GM12878 (cell line): ENCODE measurements at regions not wholly inside any gene's neighbourhood (a gene's known extent, or its start where the extent isn't known, plus 50 kb on each side); places are given as distances from the start of the nearest gene placed in this dataset.

ENCODE experiments used
- ATAC-seq: fragments of 200-7000 bp; cut with Tn5 transposase; 3 replicates; pipeline ENCODE4 v1.9.1; 2020; ENCODE audit warnings: mild to moderate bottlenecking, moderate library complexity
- BruUV-seq: library from RNA; stranded (reverse); fragments of 400-500 nt; replicated peaks from 2 replicates; lab custom pipeline; 2021; lab: Mats Ljungman, UMichigan
- CTCF ChIA-PET: fragments of 300-600 bp; sonication (Branson Sonifier 250); formaldehyde crosslinking; extraction: SDS; loops from one replicate; lab custom pipeline; 2021; ENCODE audit warnings: inconsistent platforms; lab: Yijun Ruan, JAX
- POLR2A ChIA-PET: fragments of 350-600 bp; formaldehyde crosslinking; extraction: SDS; loops from one replicate; lab custom pipeline; 2021; ENCODE audit warnings: inconsistent platforms; lab: Charles Lee
- RAD21 ChIA-PET: fragments of 300-600 bp; sonication (Branson Sonifier 250); formaldehyde crosslinking; loops from one replicate; lab custom pipeline; 2023; ENCODE audit warnings: antibody characterized with exemption; ENCODE audit not compliant: unreplicated experiment; lab: Charles Lee
- SMC1A ChIA-PET: fragments of 300-600 bp; sonication (Branson Sonifier 250); formaldehyde crosslinking; loops from one replicate; lab custom pipeline; 2023; ENCODE audit not compliant: unreplicated experiment, uncharacterized antibody; lab: Charles Lee
- DNase-seq: peaks from one replicate; pipeline ENCODE4 v3.0.0-alpha.2; 2011; ENCODE audit warnings: low read depth, low spot score
- FAIRE-seq: peaks from 3 replicates; lab custom pipeline; 2011; peaks lifted over from hg19 to GRCh38; lab: Jason Lieb, UNC
- H2AFZ ChIP-seq: 2 replicates; pipeline ENCODE4 v1.6.0; 2011; ENCODE audit warnings: low read depth, low read length, control low read depth; ENCODE audit not compliant: control insufficient read depth
- H3K27ac ChIP-seq: 2 replicates; pipeline ENCODE4 v1.5.1; 2011; ENCODE audit warnings: control low read depth; ENCODE audit not compliant: control insufficient read depth, insufficient read depth
- H3K27me3 ChIP-seq, 2 experiments: replicated peaks in 1 of 2; 2 replicates each; pipeline versions ENCODE4 v1.6.0 to v1.6.1; 2011; ENCODE audit warnings: low read length in 1 of 2; ENCODE audit not compliant: control insufficient read depth in 2 of 2, insufficient read depth in 2 of 2
- H3K36me3 ChIP-seq, 2 experiments: 2 replicates each; pipeline ENCODE4 v1.5.1; 2011; ENCODE audit warnings: low read length in 1 of 2; ENCODE audit not compliant: control insufficient read depth in 2 of 2, insufficient read depth in 2 of 2
- H3K4me1 ChIP-seq: 2 replicates; pipeline ENCODE4 v1.6.1; 2011; ENCODE audit warnings: mild to moderate bottlenecking, low read length, moderate library complexity, mixed read lengths; ENCODE audit not compliant: control insufficient read depth, insufficient read depth
- H3K4me2 ChIP-seq: 2 replicates; pipeline ENCODE4 v1.6.0; 2011; ENCODE audit warnings: control low read depth; ENCODE audit not compliant: control insufficient read depth, insufficient read depth
- H3K4me3 ChIP-seq: fragments of 200-600 bp; sonication (generic); 2 replicates; pipeline ENCODE4 v1.5.1; 2016
- H3K79me2 ChIP-seq: 2 replicates; pipeline ENCODE4 v1.6.0; 2011; ENCODE audit warnings: low read length; ENCODE audit not compliant: control insufficient read depth, insufficient read depth
- H3K9ac ChIP-seq: 2 replicates; pipeline ENCODE4 v1.8.0; 2011; ENCODE audit warnings: low read length, control low read depth, mixed read lengths; ENCODE audit not compliant: control insufficient read depth, insufficient read depth
- H3K9me3 ChIP-seq: replicated peaks from 3 replicates; pipeline ENCODE4 v1.5.1; 2011; ENCODE audit warnings: mild to moderate bottlenecking, low read length; ENCODE audit not compliant: control insufficient read depth, insufficient read depth
- H4K20me1 ChIP-seq: 2 replicates; pipeline ENCODE4 v1.6.0; 2011; ENCODE audit not compliant: control insufficient read depth, insufficient read depth
- ATF3 ChIP-seq: IDR thresholded peaks from 2 replicates; pipeline ENCODE4 v1.6.1; 2011; ENCODE audit warnings: low read depth, mild to moderate bottlenecking, low read length, moderate library complexity, borderline replicate concordance; ENCODE audit errors: extremely low read depth
- BRCA1 ChIP-seq: IDR thresholded peaks from 2 replicates; pipeline ENCODE4 v1.6.1; 2011; ENCODE audit warnings: low read depth, low read length, improper control_type of control experiment
- FOXK2 ChIP-seq: fragments of 450-650 bp; IDR thresholded peaks from 2 replicates; pipeline ENCODE4 v1.6.1; 2017; ENCODE audit warnings: mild to moderate bottlenecking, moderate library complexity
- HDAC2 ChIP-seq: fragments of 200-600 bp; sonication (generic); IDR thresholded peaks from 2 replicates; pipeline ENCODE4 v1.6.1; 2017
- KAT2A ChIP-seq: conservative IDR thresholded peaks from 2 replicates; pipeline ENCODE4 v1.6.1; 2011; ENCODE audit warnings: low read depth, low read length; ENCODE audit not compliant: control insufficient read depth
- MEF2B ChIP-seq: fragments of 450-650 bp; IDR thresholded peaks from 2 replicates; pipeline ENCODE4 v1.6.1; 2018; ENCODE audit warnings: mild to moderate bottlenecking, moderate library complexity; ENCODE audit not compliant: partially characterized antibody, poor library complexity, severe bottlenecking
- MXI1 ChIP-seq: fragments of 150-350 bp; IDR thresholded peaks from 2 replicates; pipeline ENCODE4 v1.6.1; 2011; ENCODE audit warnings: low read depth, mild to moderate bottlenecking, inconsistent platforms, low read length, improper control_type of control experiment
- MYB ChIP-seq: fragments of 150-350 bp; IDR thresholded peaks from 2 replicates; pipeline ENCODE4 v1.6.1; 2014; ENCODE audit warnings: mild to moderate bottlenecking, low read depth, low read length, borderline replicate concordance
- NR2F1 ChIP-seq: fragments of 450-650 bp; conservative IDR thresholded peaks from 2 replicates; pipeline ENCODE4 v1.6.1; 2017; ENCODE audit warnings: mild to moderate bottlenecking
- PAX8 ChIP-seq: fragments of 450-650 bp; IDR thresholded peaks from 2 replicates; pipeline ENCODE4 v1.6.1; 2017; ENCODE audit warnings: mild to moderate bottlenecking, moderate library complexity
- PML ChIP-seq: IDR thresholded peaks from 2 replicates; pipeline ENCODE4 v1.6.1; 2012; ENCODE audit warnings: low read length, inconsistent platforms
- RBBP5 ChIP-seq: fragments of 200-600 bp; sonication (generic); conservative IDR thresholded peaks from 2 replicates; pipeline ENCODE4 v1.6.1; 2016
- RFX5 ChIP-seq: IDR thresholded peaks from 2 replicates; pipeline ENCODE4 v1.6.1; 2011; ENCODE audit warnings: low read depth, low read length, improper control_type of control experiment
- USF2 ChIP-seq: IDR thresholded peaks from 2 replicates; pipeline ENCODE4 v1.6.1; 2011; ENCODE audit warnings: low read depth, low read length, improper control_type of control experiment, borderline replicate concordance
- ZNF592 ChIP-seq: fragments of 450-650 bp; IDR thresholded peaks from 2 replicates; pipeline ENCODE4 v1.6.1; 2017; ENCODE audit warnings: mild to moderate bottlenecking, moderate library complexity
- ZSCAN29 ChIP-seq: fragments of 450-650 bp; IDR thresholded peaks from 2 replicates; pipeline ENCODE4 v1.6.1; 2017; ENCODE audit warnings: mild to moderate bottlenecking, moderate library complexity
- WGBS: methylation state at CpG from one replicate; pipeline ENCODE4 v1.1.6; 2016; ENCODE audit warnings: low lambda C conversion rate; ENCODE audit not compliant: insufficient replicate concordance, insufficient coverage; ENCODE audit errors: missing lambda C conversion rate; 5-methylcytosine and 5-hydroxymethylcytosine counted together
- in situ Hi-C: fragments of 300-500 bp; cut with MboI; formaldehyde crosslinking; loops from 9 replicates; pipeline ENCODE4 v1.14.3; 2018; ENCODE audit warnings: mixed read lengths
- intact Hi-C: fragments of 100-400 bp; cut with micrococcal nuclease; formaldehyde crosslinking; loops from one replicate; pipeline ENCODE4 v1.14.2; 2022; ENCODE audit not compliant: unreplicated experiment
- TF ChIP-seq, protein P1 (sequence below): IDR thresholded peaks from 2 replicates; pipeline ENCODE4 v1.6.1; 2012; ENCODE audit warnings: improper control_type of control experiment, low read depth, low read length; ENCODE audit not compliant: insufficient replicate concordance

DNA sequence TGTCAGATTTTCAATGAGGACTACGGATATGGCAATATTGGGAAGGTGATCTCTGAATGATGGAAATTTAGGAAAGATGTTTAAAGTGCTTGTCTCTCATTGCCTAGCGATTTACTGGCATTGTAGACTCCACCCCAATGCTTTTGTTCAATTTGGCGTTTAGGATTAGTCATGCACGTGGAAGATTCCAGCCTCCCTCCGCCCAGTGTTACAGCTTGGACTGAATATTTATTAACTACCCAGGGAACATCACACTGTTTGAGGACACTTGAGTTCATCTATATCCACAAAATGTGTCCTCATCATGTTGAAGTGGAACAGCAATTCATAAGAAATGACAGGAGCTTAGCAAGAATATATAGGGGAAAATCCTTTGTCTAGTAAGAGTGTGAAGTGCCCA lies 738.8 kb upstream of the RBFOX1 start:
- POLR2A ChIA-PET, result no interaction called here
- DNase-seq, result no peak
- H3K79me2 ChIP-seq, result no peaks in the 10 kb centered on the region
- no peaks in the 10 kb centered on the region for H4K20me1 ChIP-seq
- RAD21 ChIA-PET, result no interaction called here
- H3K4me3 ChIP-seq, result no peak overlapping the region
- FAIRE-seq, result no peak
- SMC1A ChIA-PET, result no interaction called here
- H3K27me3 ChIP-seq, result no peaks in the 10 kb centered on the region
- ATAC-seq, result no peak
- H3K9ac ChIP-seq, result no peak overlapping the region
- H3K36me3 ChIP-seq, result no peaks in the 10 kb centered on the region
- BruUV-seq, result no TSS peak
- WGBS, result 34% methylated on average over 5 of the region's 5 CpGs
- CTCF ChIA-PET, result no interaction called here
- no peaks in the 10 kb centered on the region for H3K4me1 ChIP-seq
- no peak overlapping the region for H3K4me2 ChIP-seq
- in situ Hi-C loops, result no loop called here
- no peaks in the 10 kb centered on the region for H3K9me3 ChIP-seq
- no peak overlapping the region for H3K27ac ChIP-seq
- no peak overlapping the region for H2AFZ ChIP-seq
- intact Hi-C loops, result no loop called here
- TF ChIP-seq HDAC2 (no peak), PML (no peak), MYB (no peak), MXI1 (no peak), BRCA1 (no peak), USF2 (no peak), FOXK2 (no peak), ATF3 (no peak), ZNF592 (no peak), RFX5 (no peak), MEF2B (no peak), PAX8 (no peak), KAT2A (no peak), ZSCAN29 (no peak), NR2F1 (no peak), RBBP5 (no peak)
- TF ChIP-seq, protein P1, sequence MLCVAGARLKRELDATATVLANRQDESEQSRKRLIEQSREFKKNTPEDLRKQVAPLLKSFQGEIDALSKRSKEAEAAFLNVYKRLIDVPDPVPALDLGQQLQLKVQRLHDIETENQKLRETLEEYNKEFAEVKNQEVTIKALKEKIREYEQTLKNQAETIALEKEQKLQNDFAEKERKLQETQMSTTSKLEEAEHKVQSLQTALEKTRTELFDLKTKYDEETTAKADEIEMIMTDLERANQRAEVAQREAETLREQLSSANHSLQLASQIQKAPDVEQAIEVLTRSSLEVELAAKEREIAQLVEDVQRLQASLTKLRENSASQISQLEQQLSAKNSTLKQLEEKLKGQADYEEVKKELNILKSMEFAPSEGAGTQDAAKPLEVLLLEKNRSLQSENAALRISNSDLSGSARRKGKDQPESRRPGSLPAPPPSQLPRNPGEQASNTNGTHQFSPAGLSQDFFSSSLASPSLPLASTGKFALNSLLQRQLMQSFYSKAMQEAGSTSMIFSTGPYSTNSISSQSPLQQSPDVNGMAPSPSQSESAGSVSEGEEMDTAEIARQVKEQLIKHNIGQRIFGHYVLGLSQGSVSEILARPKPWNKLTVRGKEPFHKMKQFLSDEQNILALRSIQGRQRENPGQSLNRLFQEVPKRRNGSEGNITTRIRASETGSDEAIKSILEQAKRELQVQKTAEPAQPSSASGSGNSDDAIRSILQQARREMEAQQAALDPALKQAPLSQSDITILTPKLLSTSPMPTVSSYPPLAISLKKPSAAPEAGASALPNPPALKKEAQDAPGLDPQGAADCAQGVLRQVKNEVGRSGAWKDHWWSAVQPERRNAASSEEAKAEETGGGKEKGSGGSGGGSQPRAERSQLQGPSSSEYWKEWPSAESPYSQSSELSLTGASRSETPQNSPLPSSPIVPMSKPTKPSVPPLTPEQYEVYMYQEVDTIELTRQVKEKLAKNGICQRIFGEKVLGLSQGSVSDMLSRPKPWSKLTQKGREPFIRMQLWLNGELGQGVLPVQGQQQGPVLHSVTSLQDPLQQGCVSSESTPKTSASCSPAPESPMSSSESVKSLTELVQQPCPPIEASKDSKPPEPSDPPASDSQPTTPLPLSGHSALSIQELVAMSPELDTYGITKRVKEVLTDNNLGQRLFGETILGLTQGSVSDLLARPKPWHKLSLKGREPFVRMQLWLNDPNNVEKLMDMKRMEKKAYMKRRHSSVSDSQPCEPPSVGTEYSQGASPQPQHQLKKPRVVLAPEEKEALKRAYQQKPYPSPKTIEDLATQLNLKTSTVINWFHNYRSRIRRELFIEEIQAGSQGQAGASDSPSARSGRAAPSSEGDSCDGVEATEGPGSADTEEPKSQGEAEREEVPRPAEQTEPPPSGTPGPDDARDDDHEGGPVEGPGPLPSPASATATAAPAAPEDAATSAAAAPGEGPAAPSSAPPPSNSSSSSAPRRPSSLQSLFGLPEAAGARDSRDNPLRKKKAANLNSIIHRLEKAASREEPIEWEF, result no peak
